CD4-positive, alpha-beta T cell (primary cell): ENCODE measurements at regions not wholly inside any gene's neighbourhood (a gene's known extent, or its start where the extent isn't known, plus 50 kb on each side); places are given as distances from the start of the nearest gene placed in this dataset.

ENCODE experiments used
- ATAC-seq: fragments of 200-7000 bp; cut with Tn5 transposase; one replicate; pipeline ENCODE4 v1.10.0; 2022; ENCODE audit warnings: mild to moderate bottlenecking; ENCODE audit not compliant: poor library complexity
- CTCF ChIA-PET: fragments of 350-600 bp; sonication (Branson Sonifier 250); formaldehyde crosslinking; loops from one replicate; lab custom pipeline; 2021; ENCODE audit warnings: antibody characterized with exemption, inconsistent platforms; lab: Charles Lee
- POLR2A ChIA-PET: fragments of 350-600 bp; sonication (Branson Sonifier 250); formaldehyde crosslinking; loops from one replicate; lab custom pipeline; 2021; ENCODE audit warnings: antibody characterized with exemption, inconsistent platforms; lab: Charles Lee
- DNase-seq, 14 experiments: peaks; one replicate each; pipeline ENCODE4 v3.0.0-alpha.2; 2013 to 2020; ENCODE audit warnings: mixed read lengths in 2 of 14
- H3K27ac ChIP-seq, 2 donors: one replicate each; pipeline versions ENCODE4 v1.5.1 to v1.7.0; 2013; ENCODE audit warnings: low read length in 2 of 2, low read depth in 1 of 2, mild to moderate bottlenecking in 1 of 2
- H3K27me3 ChIP-seq, 2 experiments: 1 replicate in 1 of 2; 2 replicates in 1 of 2; pipeline versions ENCODE4 v1.6.1 to v1.7.0; 2013; ENCODE audit warnings: low read length in 2 of 2, control low read depth in 1 of 2, mild to moderate bottlenecking in 1 of 2, moderate library complexity in 1 of 2; ENCODE audit not compliant: insufficient read depth in 2 of 2, control insufficient read depth in 1 of 2
- H3K36me3 ChIP-seq: one replicate; pipeline ENCODE4 v1.6.1; 2013; ENCODE audit warnings: low read length, control low read depth; ENCODE audit not compliant: insufficient read depth
- H3K4me1 ChIP-seq: one replicate; pipeline ENCODE4 v1.6.1; 2013; ENCODE audit warnings: low read length, control low read depth; ENCODE audit not compliant: insufficient read depth
- H3K4me3 ChIP-seq: one replicate; pipeline ENCODE4 v1.5.1; 2013; ENCODE audit warnings: mild to moderate bottlenecking, low read length, moderate library complexity
- H3K9me3 ChIP-seq, 2 experiments: 1 replicate in 1 of 2; 2 replicates in 1 of 2; pipeline versions ENCODE4 v1.6.1 to v1.7.0; 2013; ENCODE audit warnings: low read length in 2 of 2, mild to moderate bottlenecking in 2 of 2, control low read depth in 1 of 2, moderate library complexity in 1 of 2; ENCODE audit not compliant: control insufficient read depth in 1 of 2, insufficient read depth in 1 of 2
- H3K27ac Mint-ChIP-seq: one replicate; pipeline ENCODE4 v1.8.0; 2020; ENCODE audit warnings: mixed read lengths
- H3K27me3 Mint-ChIP-seq: one replicate; pipeline ENCODE4 v1.8.0; 2021; ENCODE audit warnings: mixed read lengths
- H3K36me3 Mint-ChIP-seq: one replicate; pipeline ENCODE4 v1.8.0; 2021; ENCODE audit warnings: low read depth, mixed read lengths
- H3K4me1 Mint-ChIP-seq: one replicate; pipeline ENCODE4 v1.8.0; 2021; ENCODE audit warnings: low read depth, mixed read lengths
- H3K4me3 Mint-ChIP-seq: one replicate; pipeline ENCODE4 v1.8.0; 2020; ENCODE audit warnings: mild to moderate bottlenecking, mixed read lengths
- H3K9me3 Mint-ChIP-seq: one replicate; pipeline ENCODE4 v1.8.0; 2020; ENCODE audit warnings: mixed read lengths
- CTCF ChIP-seq: fragments of 200-600 bp; IDR thresholded peaks from one replicate; pipeline ENCODE4 v1.8.0; 2022; ENCODE audit warnings: antibody characterized with exemption, mild to moderate bottlenecking
- intact Hi-C, 2 experiments: fragments of 100-400 bp; cut with DNase I in 1 of 2; cut with micrococcal nuclease in 1 of 2; formaldehyde crosslinking; loops; one replicate each; pipeline versions ENCODE4 v1.15.1 to v1.9.0; 2023 to 2025; cut with DNase I, micrococcal nuclease

GRCh38 chr6:102313699-102314098, 920.2 kb downstream of the GRIK2 start:
- H3K9me3 Mint-ChIP-seq = peaks cover 9% of the 10 kb centered on the region
- no peak for TF ChIP-seq CTCF
- Histone ChIP-seq H3K27ac (no peak overlapping the region), H3K36me3 (no peaks in the 10 kb centered on the region), H3K9me3 (no peaks in the 10 kb centered on the region), H3K4me3 (no peak overlapping the region), H3K27me3 (no peaks in the 10 kb centered on the region), H3K4me1 (no peaks in the 10 kb centered on the region)
- H3K4me1 Mint-ChIP-seq = no peaks in the 10 kb centered on the region
- no peaks in the 10 kb centered on the region for H3K27me3 Mint-ChIP-seq
- no peaks in the 10 kb centered on the region for H3K36me3 Mint-ChIP-seq
- H3K4me3 Mint-ChIP-seq = no peak overlapping the region
- ChIA-PET POLR2A (no interaction called here), CTCF (no interaction called here)
- ATAC-seq (no peak), DNase-seq (no peak)
- intact Hi-C loops = no loop called here
- H3K27ac Mint-ChIP-seq = no peak overlapping the region

- ChIA-PET CTCF (no interaction called here), POLR2A (no interaction called here)
- Mint-ChIP-seq H3K9me3 (peaks cover 22% of the 10 kb centered on the region), H3K36me3 (no peaks in the 10 kb centered on the region), H3K4me3 (no peak overlapping the region), H3K27ac (no peak overlapping the region), H3K4me1 (no peaks in the 10 kb centered on the region), H3K27me3 (no peaks in the 10 kb centered on the region)
- ATAC-seq (no peak), DNase-seq (no peak)
- intact Hi-C loops = no loop called here
- H3K4me1 ChIP-seq = no peaks in the 10 kb centered on the region
- no peak for TF ChIP-seq CTCF
- H3K27me3 ChIP-seq = no peaks in the 10 kb centered on the region
- no peak overlapping the region for H3K27ac ChIP-seq
- no peak overlapping the region for H3K4me3 ChIP-seq
- H3K36me3 ChIP-seq = no peaks in the 10 kb centered on the region
- H3K9me3 ChIP-seq = peaks cover 0 to 7% of the 10 kb centered on the region in 2 experiments
Observed at GRCh38 chr6:102309700-102310099, 916.2 kb downstream of the GRIK2 start.

- CTCF ChIA-PET = no interaction called here
- no peaks in the 10 kb centered on the region for H3K4me1 ChIP-seq
- H3K27me3 ChIP-seq = no peaks in the 10 kb centered on the region
- peaks cover 17% of the 10 kb centered on the region for H3K9me3 Mint-ChIP-seq
- H3K27ac ChIP-seq = no peak overlapping the region
- H3K4me3 Mint-ChIP-seq = no peak overlapping the region
- ATAC-seq (no peak), DNase-seq (no peak)
- no peaks in the 10 kb centered on the region for H3K9me3 ChIP-seq
- POLR2A ChIA-PET = no interaction called here
- intact Hi-C loops = no loop called here
- H3K36me3 Mint-ChIP-seq = no peaks in the 10 kb centered on the region
- H3K36me3 ChIP-seq = no peaks in the 10 kb centered on the region
- TF ChIP-seq CTCF = no peak
- no peak overlapping the region for H3K27ac Mint-ChIP-seq
- H3K27me3 Mint-ChIP-seq = no peaks in the 10 kb centered on the region
- no peak overlapping the region for H3K4me3 ChIP-seq
- no peaks in the 10 kb centered on the region for H3K4me1 Mint-ChIP-seq
Observed at GRCh38 chr6:102300350-102300749, 906.8 kb downstream of the GRIK2 start.
